Upper lobe of left lung (tissue), 4 donors: ENCODE measurements at regions not wholly inside any gene's neighbourhood (a gene's known extent, or its start where the extent isn't known, plus 50 kb on each side); places are given as distances from the start of the nearest gene placed in this dataset.

Experiments
- POLR2A ChIP-seq, 4 donors: fragments of 450-650 bp; IDR thresholded peaks; one replicate each; pipeline ENCODE4 v1.5.1; 2016 to 2017; ENCODE audit warnings: antibody characterized with exemption in 4 of 4, mild to moderate bottlenecking in 2 of 4
- POLR2AphosphoS5 ChIP-seq, 2 donors: sonication (generic); formaldehyde crosslinking; IDR thresholded peaks; one replicate each; pipeline ENCODE4 v1.5.1; 2017; ENCODE audit warnings: antibody characterized with exemption in 2 of 2
- TF ChIP-seq, protein P1 (sequence below), 6 experiments: fragments of 450-650 bp in 4 of 6; fragments of 200-600 bp in 2 of 6; sonication (generic) in 2 of 6; IDR thresholded peaks; one replicate each; pipeline ENCODE4 v1.5.1; 2016 to 2019; ENCODE audit warnings: antibody characterized with exemption in 6 of 6

DNA sequence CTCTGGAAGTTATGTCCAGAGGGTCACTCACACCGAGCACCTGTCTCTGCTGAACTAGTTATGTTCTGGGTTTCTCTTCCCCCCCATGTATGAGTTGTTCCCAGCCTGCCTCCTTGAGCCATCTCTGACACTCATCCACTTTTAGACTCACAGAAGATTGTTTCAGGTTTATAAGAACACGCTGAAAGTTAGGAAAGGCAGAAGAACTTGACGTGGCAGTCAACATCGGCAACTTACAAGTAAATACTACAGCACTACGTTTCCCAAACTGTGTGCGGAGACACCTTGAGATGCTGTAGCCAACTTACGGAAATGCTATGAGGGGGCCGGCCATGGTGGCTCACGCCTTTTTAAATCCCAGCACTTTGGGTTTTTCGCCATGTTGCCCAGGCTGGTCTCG lies 318.0 kb downstream of the ZNF621 start:
- TF ChIP-seq, protein P1, sequence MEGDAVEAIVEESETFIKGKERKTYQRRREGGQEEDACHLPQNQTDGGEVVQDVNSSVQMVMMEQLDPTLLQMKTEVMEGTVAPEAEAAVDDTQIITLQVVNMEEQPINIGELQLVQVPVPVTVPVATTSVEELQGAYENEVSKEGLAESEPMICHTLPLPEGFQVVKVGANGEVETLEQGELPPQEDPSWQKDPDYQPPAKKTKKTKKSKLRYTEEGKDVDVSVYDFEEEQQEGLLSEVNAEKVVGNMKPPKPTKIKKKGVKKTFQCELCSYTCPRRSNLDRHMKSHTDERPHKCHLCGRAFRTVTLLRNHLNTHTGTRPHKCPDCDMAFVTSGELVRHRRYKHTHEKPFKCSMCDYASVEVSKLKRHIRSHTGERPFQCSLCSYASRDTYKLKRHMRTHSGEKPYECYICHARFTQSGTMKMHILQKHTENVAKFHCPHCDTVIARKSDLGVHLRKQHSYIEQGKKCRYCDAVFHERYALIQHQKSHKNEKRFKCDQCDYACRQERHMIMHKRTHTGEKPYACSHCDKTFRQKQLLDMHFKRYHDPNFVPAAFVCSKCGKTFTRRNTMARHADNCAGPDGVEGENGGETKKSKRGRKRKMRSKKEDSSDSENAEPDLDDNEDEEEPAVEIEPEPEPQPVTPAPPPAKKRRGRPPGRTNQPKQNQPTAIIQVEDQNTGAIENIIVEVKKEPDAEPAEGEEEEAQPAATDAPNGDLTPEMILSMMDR (IDR thresholded peaks at IDR 0.05) = no peak
- no peak for TF ChIP-seq POLR2A (IDR thresholded peaks at IDR 0.05)
- no peak for TF ChIP-seq POLR2AphosphoS5 (IDR thresholded peaks at IDR 0.05)
